Right lobe of liver (tissue), 4 donors: ENCODE measurements at regions not wholly inside any gene's neighbourhood (a gene's known extent, or its start where the extent isn't known, plus 50 kb on each side); places are given as distances from the start of the nearest gene placed in this dataset.

Source experiments
- POLR2A ChIP-seq: fragments of 450-650 bp; IDR thresholded peaks from one replicate; pipeline ENCODE4 v1.6.1; 2017; ENCODE audit warnings: antibody characterized with exemption, mild to moderate bottlenecking
- TF ChIP-seq, protein P1 (sequence below), 4 donors: fragments of 200-600 bp in 3 of 4; fragments of 450-650 bp in 1 of 4; IDR thresholded peaks; one replicate each; pipeline versions ENCODE4 v1.5.1 to v1.8.0; 2016 to 2022; ENCODE audit warnings: antibody characterized with exemption in 4 of 4, mild to moderate bottlenecking in 2 of 4
- donor health status: DM: no; HTN: no; CAD: no.
- donor health status: DM: no; HTN: no; CAD: no.
- donor health status: DM: no; HTN: yes; CAD: no.

DNA sequence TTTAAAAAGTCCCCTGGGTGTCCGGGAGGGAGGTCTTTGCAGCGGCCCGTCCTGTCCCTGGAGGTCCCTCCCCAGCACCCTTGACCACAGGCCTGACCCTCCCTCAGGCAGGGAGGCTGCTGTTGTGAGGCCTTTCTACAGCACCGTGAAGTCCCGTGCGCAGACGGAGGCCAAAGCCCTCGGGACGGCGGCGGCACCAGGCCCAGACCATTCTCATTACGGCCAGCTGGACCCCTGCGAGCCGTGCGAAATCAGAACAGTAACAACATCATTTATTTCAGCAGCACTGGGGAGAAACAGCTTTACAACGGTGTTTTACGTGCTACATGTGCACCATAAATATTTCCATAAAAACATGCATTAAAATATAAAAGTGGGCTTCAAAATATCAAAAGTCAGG, 101.4 kb upstream of the ACTRT2 start:
- TF ChIP-seq, protein P1, sequence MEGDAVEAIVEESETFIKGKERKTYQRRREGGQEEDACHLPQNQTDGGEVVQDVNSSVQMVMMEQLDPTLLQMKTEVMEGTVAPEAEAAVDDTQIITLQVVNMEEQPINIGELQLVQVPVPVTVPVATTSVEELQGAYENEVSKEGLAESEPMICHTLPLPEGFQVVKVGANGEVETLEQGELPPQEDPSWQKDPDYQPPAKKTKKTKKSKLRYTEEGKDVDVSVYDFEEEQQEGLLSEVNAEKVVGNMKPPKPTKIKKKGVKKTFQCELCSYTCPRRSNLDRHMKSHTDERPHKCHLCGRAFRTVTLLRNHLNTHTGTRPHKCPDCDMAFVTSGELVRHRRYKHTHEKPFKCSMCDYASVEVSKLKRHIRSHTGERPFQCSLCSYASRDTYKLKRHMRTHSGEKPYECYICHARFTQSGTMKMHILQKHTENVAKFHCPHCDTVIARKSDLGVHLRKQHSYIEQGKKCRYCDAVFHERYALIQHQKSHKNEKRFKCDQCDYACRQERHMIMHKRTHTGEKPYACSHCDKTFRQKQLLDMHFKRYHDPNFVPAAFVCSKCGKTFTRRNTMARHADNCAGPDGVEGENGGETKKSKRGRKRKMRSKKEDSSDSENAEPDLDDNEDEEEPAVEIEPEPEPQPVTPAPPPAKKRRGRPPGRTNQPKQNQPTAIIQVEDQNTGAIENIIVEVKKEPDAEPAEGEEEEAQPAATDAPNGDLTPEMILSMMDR (IDR thresholded peaks at IDR 0.05): no peak
- no peak for TF ChIP-seq POLR2A
